CD4-positive, alpha-beta T cell (primary cell): ENCODE measurements at regions not wholly inside any gene's neighbourhood (a gene's known extent, or its start where the extent isn't known, plus 50 kb on each side); places are given as distances from the start of the nearest gene placed in this dataset.

ENCODE experiments used
- ATAC-seq: fragments of 200-7000 bp; cut with Tn5 transposase; one replicate; pipeline ENCODE4 v1.10.0; 2022; ENCODE audit warnings: mild to moderate bottlenecking; ENCODE audit not compliant: poor library complexity
- CTCF ChIA-PET: fragments of 350-600 bp; sonication (Branson Sonifier 250); formaldehyde crosslinking; loops from one replicate; lab custom pipeline; 2021; ENCODE audit warnings: antibody characterized with exemption, inconsistent platforms; lab: Charles Lee
- POLR2A ChIA-PET: fragments of 350-600 bp; sonication (Branson Sonifier 250); formaldehyde crosslinking; loops from one replicate; lab custom pipeline; 2021; ENCODE audit warnings: antibody characterized with exemption, inconsistent platforms; lab: Charles Lee
- DNase-seq, 14 experiments: peaks; one replicate each; pipeline ENCODE4 v3.0.0-alpha.2; 2013 to 2020; ENCODE audit warnings: mixed read lengths in 2 of 14
- H3K27ac ChIP-seq, 2 donors: one replicate each; pipeline versions ENCODE4 v1.5.1 to v1.7.0; 2013; ENCODE audit warnings: low read length in 2 of 2, low read depth in 1 of 2, mild to moderate bottlenecking in 1 of 2
- H3K27me3 ChIP-seq, 2 experiments: 1 replicate in 1 of 2; 2 replicates in 1 of 2; pipeline versions ENCODE4 v1.6.1 to v1.7.0; 2013; ENCODE audit warnings: low read length in 2 of 2, control low read depth in 1 of 2, mild to moderate bottlenecking in 1 of 2, moderate library complexity in 1 of 2; ENCODE audit not compliant: insufficient read depth in 2 of 2, control insufficient read depth in 1 of 2
- H3K36me3 ChIP-seq: one replicate; pipeline ENCODE4 v1.6.1; 2013; ENCODE audit warnings: low read length, control low read depth; ENCODE audit not compliant: insufficient read depth
- H3K4me1 ChIP-seq: one replicate; pipeline ENCODE4 v1.6.1; 2013; ENCODE audit warnings: low read length, control low read depth; ENCODE audit not compliant: insufficient read depth
- H3K4me3 ChIP-seq: one replicate; pipeline ENCODE4 v1.5.1; 2013; ENCODE audit warnings: mild to moderate bottlenecking, low read length, moderate library complexity
- H3K9me3 ChIP-seq, 2 experiments: 1 replicate in 1 of 2; 2 replicates in 1 of 2; pipeline versions ENCODE4 v1.6.1 to v1.7.0; 2013; ENCODE audit warnings: low read length in 2 of 2, mild to moderate bottlenecking in 2 of 2, control low read depth in 1 of 2, moderate library complexity in 1 of 2; ENCODE audit not compliant: control insufficient read depth in 1 of 2, insufficient read depth in 1 of 2
- H3K27ac Mint-ChIP-seq: one replicate; pipeline ENCODE4 v1.8.0; 2020; ENCODE audit warnings: mixed read lengths
- H3K27me3 Mint-ChIP-seq: one replicate; pipeline ENCODE4 v1.8.0; 2021; ENCODE audit warnings: mixed read lengths
- H3K36me3 Mint-ChIP-seq: one replicate; pipeline ENCODE4 v1.8.0; 2021; ENCODE audit warnings: low read depth, mixed read lengths
- H3K4me1 Mint-ChIP-seq: one replicate; pipeline ENCODE4 v1.8.0; 2021; ENCODE audit warnings: low read depth, mixed read lengths
- H3K4me3 Mint-ChIP-seq: one replicate; pipeline ENCODE4 v1.8.0; 2020; ENCODE audit warnings: mild to moderate bottlenecking, mixed read lengths
- H3K9me3 Mint-ChIP-seq: one replicate; pipeline ENCODE4 v1.8.0; 2020; ENCODE audit warnings: mixed read lengths
- intact Hi-C, 2 experiments: fragments of 100-400 bp; cut with DNase I in 1 of 2; cut with micrococcal nuclease in 1 of 2; formaldehyde crosslinking; loops; one replicate each; pipeline versions ENCODE4 v1.15.1 to v1.9.0; 2023 to 2025; cut with DNase I, micrococcal nuclease
- TF ChIP-seq, protein P1 (sequence below): fragments of 200-600 bp; IDR thresholded peaks from one replicate; pipeline ENCODE4 v1.8.0; 2022; ENCODE audit warnings: antibody characterized with exemption, mild to moderate bottlenecking

DNA sequence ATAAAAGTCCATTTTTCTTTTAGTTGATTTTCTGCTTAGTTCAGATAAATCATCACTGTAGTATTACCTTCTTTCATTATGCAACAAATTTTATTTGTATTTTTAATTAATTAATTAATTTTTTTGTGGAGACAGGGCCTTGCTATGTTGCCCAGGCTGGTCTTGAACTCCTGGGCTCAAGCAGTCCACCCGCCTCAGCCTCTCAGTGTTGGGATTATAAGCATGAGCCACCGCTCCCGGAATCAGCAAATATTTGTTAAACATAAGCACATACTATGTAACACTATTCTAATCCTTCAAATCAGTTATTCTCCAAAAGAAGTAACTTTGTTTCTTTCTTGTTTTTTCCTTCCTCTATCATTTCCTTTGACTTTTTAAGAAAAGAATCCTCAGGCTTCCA is 584.8 kb upstream of the ANKRD30A start:
- TF ChIP-seq, protein P1, sequence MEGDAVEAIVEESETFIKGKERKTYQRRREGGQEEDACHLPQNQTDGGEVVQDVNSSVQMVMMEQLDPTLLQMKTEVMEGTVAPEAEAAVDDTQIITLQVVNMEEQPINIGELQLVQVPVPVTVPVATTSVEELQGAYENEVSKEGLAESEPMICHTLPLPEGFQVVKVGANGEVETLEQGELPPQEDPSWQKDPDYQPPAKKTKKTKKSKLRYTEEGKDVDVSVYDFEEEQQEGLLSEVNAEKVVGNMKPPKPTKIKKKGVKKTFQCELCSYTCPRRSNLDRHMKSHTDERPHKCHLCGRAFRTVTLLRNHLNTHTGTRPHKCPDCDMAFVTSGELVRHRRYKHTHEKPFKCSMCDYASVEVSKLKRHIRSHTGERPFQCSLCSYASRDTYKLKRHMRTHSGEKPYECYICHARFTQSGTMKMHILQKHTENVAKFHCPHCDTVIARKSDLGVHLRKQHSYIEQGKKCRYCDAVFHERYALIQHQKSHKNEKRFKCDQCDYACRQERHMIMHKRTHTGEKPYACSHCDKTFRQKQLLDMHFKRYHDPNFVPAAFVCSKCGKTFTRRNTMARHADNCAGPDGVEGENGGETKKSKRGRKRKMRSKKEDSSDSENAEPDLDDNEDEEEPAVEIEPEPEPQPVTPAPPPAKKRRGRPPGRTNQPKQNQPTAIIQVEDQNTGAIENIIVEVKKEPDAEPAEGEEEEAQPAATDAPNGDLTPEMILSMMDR: no peak
- Histone ChIP-seq H3K4me3 (no peak overlapping the region), H3K4me1 (no peaks in the 10 kb centered on the region), H3K27me3 (no peaks in the 10 kb centered on the region), H3K27ac (no peak overlapping the region), H3K36me3 (no peaks in the 10 kb centered on the region), H3K9me3 (peaks cover 0 to 15% of the 10 kb centered on the region in 2 experiments)
- Mint-ChIP-seq H3K36me3 (no peaks in the 10 kb centered on the region), H3K9me3 (peaks cover 3% of the 10 kb centered on the region), H3K4me3 (no peak overlapping the region), H3K27ac (no peak overlapping the region), H3K27me3 (no peaks in the 10 kb centered on the region), H3K4me1 (no peaks in the 10 kb centered on the region)
- intact Hi-C loops: no loop called here
- ATAC-seq: no peak
- CTCF ChIA-PET: no interaction called here
- POLR2A ChIA-PET: no interaction called here
- DNase-seq: no peak

DNA sequence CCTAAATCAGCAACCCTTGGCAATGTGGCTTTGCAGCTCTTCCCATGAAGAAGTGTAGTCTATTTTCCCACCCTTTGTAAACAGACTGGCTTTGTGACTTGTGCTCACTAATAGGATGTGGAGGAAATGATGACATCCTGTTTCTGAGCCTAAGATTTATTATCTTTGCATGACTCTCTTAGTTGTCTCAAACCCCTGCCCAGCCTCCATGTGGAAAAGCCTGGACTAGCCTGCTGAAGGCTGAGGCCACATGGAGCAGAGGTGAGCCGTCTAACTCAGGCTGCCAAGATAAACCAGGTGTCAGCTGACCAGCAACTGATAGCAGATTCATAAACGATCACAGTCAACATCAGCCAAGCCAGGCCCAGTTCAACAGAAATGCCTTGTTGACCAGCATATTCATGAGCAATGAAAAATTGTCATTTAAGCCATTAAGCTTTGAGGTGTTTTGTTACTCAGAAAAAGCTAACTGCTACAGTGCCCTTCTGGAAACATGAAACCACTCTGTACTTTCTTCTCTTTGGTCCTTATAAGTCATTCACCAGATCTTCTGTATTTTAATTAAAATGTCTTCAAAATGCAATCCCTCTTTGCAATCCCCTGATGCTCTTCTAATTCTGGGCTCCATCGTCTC is 586.3 kb upstream of the ANKRD30A start:
- Histone ChIP-seq H3K27ac (no peak overlapping the region), H3K4me3 (no peak overlapping the region), H3K4me1 (no peaks in the 10 kb centered on the region), H3K27me3 (no peaks in the 10 kb centered on the region), H3K36me3 (no peaks in the 10 kb centered on the region), H3K9me3 (peaks cover 0 to 6% of the 10 kb centered on the region in 2 experiments)
- ATAC-seq (no peak), DNase-seq (no peak)
- intact Hi-C loops: loop anchor here in 1 of 2 experiments (10.0 kb wide), 1 partner anchor 46 kb away; no protein-coding TSS in a partner anchor
- CTCF ChIA-PET: no interaction called here
- TF ChIP-seq, protein P1: no peak
- no peaks in the 10 kb centered on the region for H3K4me1 Mint-ChIP-seq
- POLR2A ChIA-PET: no interaction called here
- H3K27me3 Mint-ChIP-seq: no peaks in the 10 kb centered on the region
- H3K36me3 Mint-ChIP-seq: no peaks in the 10 kb centered on the region
- H3K9me3 Mint-ChIP-seq: peaks cover 3% of the 10 kb centered on the region
- H3K27ac Mint-ChIP-seq: no peak overlapping the region
- H3K4me3 Mint-ChIP-seq: no peak overlapping the region

DNA sequence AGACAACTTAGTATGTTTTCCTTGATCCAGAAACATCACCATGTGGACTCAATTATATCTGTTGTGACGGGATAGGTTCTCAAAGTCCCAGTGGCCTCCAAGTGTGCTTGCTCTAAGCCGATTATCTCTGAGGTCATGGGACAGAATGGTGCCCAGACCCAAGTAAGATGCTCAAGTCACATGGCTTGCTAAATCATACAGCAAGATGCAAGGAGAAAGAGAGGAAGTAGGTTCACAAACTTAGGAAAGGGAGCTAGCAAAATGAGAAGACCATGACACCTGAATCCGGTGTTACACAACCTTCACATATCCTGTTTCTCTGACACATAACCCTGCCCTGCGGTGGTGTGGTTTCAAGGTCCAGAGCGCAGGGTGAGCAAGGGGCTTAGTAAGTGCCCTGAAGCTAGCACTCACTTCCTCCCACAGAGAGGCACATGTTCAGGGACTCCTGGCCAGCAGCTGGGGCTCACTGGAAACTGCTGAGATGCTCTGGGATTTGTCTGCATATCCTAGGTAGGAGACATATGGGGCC is 590.9 kb upstream of the ANKRD30A start:
- Histone ChIP-seq H3K4me1 (no peaks in the 10 kb centered on the region), H3K36me3 (no peaks in the 10 kb centered on the region), H3K27me3 (no peaks in the 10 kb centered on the region), H3K9me3 (peaks cover 0 to 16% of the 10 kb centered on the region in 2 experiments), H3K27ac (no peak overlapping the region), H3K4me3 (no peak overlapping the region)
- CTCF ChIA-PET: interaction anchor here (1.2 kb wide), 1 partner anchor 21 kb away, joined by 3 read pairs; no protein-coding TSS in a partner anchor
- Mint-ChIP-seq H3K4me1 (no peaks in the 10 kb centered on the region), H3K4me3 (no peak overlapping the region), H3K9me3 (no peaks in the 10 kb centered on the region), H3K36me3 (no peaks in the 10 kb centered on the region), H3K27ac (no peak overlapping the region), H3K27me3 (no peaks in the 10 kb centered on the region)
- ATAC-seq: no peak
- peak in 3 of 14 experiments; percentile 4 to 17 (median 11) for DNase-seq
- intact Hi-C loops: loop anchor here in 1 of 2 experiments (10.0 kb wide), 1 partner anchor 50 kb away; no protein-coding TSS in a partner anchor
- TF ChIP-seq, protein P1: no peak
- POLR2A ChIA-PET: no interaction called here
